ENCODE measurements at regions not wholly inside any gene's neighbourhood (a gene's known extent, or its start where the extent isn't known, plus 50 kb on each side); places are given as distances from the start of the nearest gene placed in this dataset.

- in situ Hi-C loops (cut with HindIII; ENCODE audit: low pct_unique_long_range_greater_than_20kb, low sequenced_read_pairs) = no loop called here
- TF ChIP-seq JUND (IDR thresholded peaks at IDR 0.05; ENCODE audit: low read depth) = no peak
- DNase-seq (ENCODE audit: low read depth in 1 of 2, low spot score in 1 of 2) = no peak
Measured at GRCh38 chr15:38695249-38696108, 130.9 kb upstream of the RASGRP1 start.

- in situ Hi-C loops (cut with HindIII; ENCODE audit: low pct_unique_long_range_greater_than_20kb, low sequenced_read_pairs) = no loop called here
- no peak for TF ChIP-seq JUND (IDR thresholded peaks at IDR 0.05; ENCODE audit: low read depth)
- DNase-seq (ENCODE audit: low read depth in 1 of 2, low spot score in 1 of 2) = no peak
Measured at GRCh38 chr15:38696109-38696727, 131.6 kb upstream of the RASGRP1 start.

- DNase-seq (ENCODE audit: low read depth in 1 of 2, low spot score in 1 of 2) = no peak
- no peak for TF ChIP-seq JUND (IDR thresholded peaks at IDR 0.05; ENCODE audit: low read depth)
- in situ Hi-C loops (cut with HindIII; ENCODE audit: low pct_unique_long_range_greater_than_20kb, low sequenced_read_pairs) = no loop called here
Measured at GRCh38 chr15:38696790-38697495, 132.3 kb upstream of the RASGRP1 start.

DNA sequence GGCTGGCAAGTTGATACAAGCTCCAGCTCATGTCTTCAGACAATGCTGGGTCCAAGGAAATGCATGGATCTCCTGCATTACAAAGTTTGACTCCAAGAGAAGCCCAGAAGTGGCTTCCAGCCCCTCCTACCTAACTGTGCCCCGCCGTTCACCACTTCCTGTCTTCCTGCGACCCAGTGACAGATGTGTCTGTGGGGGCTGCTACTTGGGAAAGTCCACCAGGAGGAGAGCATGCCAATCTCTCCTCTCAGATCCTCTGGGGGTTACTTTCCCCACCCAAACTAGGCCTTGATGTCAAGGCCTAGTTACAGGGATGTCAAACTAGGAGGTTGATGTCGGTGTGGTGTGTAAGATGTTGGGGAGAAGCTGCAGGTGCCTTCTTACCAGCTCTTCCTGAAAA is 133.6 kb upstream of the RASGRP1 start:
- no peak for DNase-seq (ENCODE audit: low read depth in 1 of 2, low spot score in 1 of 2)
- in situ Hi-C loops (cut with HindIII; ENCODE audit: low pct_unique_long_range_greater_than_20kb, low sequenced_read_pairs) = no loop called here
- TF ChIP-seq JUND (IDR thresholded peaks at IDR 0.05; ENCODE audit: low read depth) = no peak

DNA sequence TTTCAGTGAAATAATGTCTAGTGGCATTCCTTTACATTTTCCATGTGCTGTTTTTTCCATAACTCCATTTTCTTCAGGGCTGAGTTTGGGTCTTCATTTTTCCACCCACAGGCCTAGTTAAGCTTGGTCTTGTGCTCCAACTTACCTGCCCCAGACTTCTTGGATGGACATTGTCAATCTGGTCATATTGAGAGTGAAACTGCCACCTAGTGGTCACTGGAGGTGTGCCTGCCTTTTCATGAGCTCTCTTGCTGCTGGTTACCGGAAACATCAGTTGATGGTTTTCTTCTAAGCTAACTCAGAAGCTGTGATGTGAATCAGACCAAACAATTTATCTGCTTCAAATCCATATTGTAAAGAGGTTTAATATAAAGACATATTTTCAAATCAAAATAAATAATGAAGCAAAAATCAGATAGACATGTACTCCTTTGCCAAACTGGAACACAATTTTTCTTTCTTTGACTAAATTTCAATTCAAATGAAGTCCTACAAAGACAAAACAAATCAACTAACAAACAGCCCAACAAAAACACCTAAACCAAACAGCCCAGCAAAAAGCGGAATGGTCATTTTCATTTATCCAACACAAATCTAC is 135.1 kb upstream of the RASGRP1 start:
- DNase-seq (ENCODE audit: low read depth in 1 of 2, low spot score in 1 of 2) = peak; percentile 62 to 86

DNA sequence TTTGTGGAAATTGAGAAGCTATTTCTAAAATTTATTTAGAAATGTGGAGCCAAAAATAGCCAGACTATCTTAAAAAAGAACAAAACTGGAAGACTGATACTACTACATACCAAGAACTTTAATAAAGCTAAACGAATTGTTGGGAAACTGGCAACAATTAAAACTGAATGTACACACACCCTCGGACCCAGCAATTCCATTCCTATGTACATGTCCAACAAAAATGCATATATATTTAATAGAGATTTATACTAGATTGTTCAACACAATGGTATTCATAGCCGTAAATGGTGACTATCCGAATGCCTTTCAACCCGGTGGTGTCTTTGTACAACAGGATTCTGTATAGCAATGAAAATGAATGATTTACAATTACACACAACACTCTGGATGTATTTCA is 136.5 kb upstream of the RASGRP1 start:
- DNase-seq (ENCODE audit: low read depth in 1 of 2, low spot score in 1 of 2) = no peak
- in situ Hi-C loops (cut with HindIII; ENCODE audit: low pct_unique_long_range_greater_than_20kb, low sequenced_read_pairs) = no loop called here
- TF ChIP-seq JUND (IDR thresholded peaks at IDR 0.05; ENCODE audit: low read depth) = no peak

More for the DNA sequence above, 135.1 kb upstream of the RASGRP1 start:
- no peak for TF ChIP-seq JUND (IDR thresholded peaks at IDR 0.05; ENCODE audit: low read depth)
- in situ Hi-C loops (cut with HindIII; ENCODE audit: low pct_unique_long_range_greater_than_20kb, low sequenced_read_pairs) = no loop called here

GRCh38 chr15:38702178-38702912 is 137.7 kb upstream of the RASGRP1 start:
- in situ Hi-C loops (cut with HindIII; ENCODE audit: low pct_unique_long_range_greater_than_20kb, low sequenced_read_pairs) = no loop called here
- peak in 1 of 2 experiments; percentile 86 for DNase-seq (ENCODE audit: low read depth in 1 of 2, low spot score in 1 of 2)
- no peak for TF ChIP-seq JUND (IDR thresholded peaks at IDR 0.05; ENCODE audit: low read depth)

- TF ChIP-seq JUND (IDR thresholded peaks at IDR 0.05; ENCODE audit: low read depth) = no peak
- no peak for DNase-seq (ENCODE audit: low read depth in 1 of 2, low spot score in 1 of 2)
- in situ Hi-C loops (cut with HindIII; ENCODE audit: low pct_unique_long_range_greater_than_20kb, low sequenced_read_pairs) = no loop called here
Measured at GRCh38 chr15:38705436-38706219, 141.0 kb upstream of the RASGRP1 start.

- no peak for DNase-seq (ENCODE audit: low read depth in 1 of 2, low spot score in 1 of 2)
- TF ChIP-seq JUND (IDR thresholded peaks at IDR 0.05; ENCODE audit: low read depth) = no peak
- in situ Hi-C loops (cut with HindIII; ENCODE audit: low pct_unique_long_range_greater_than_20kb, low sequenced_read_pairs) = no loop called here
Measured at GRCh38 chr15:38706956-38707355, 142.3 kb upstream of the RASGRP1 start.

DNA sequence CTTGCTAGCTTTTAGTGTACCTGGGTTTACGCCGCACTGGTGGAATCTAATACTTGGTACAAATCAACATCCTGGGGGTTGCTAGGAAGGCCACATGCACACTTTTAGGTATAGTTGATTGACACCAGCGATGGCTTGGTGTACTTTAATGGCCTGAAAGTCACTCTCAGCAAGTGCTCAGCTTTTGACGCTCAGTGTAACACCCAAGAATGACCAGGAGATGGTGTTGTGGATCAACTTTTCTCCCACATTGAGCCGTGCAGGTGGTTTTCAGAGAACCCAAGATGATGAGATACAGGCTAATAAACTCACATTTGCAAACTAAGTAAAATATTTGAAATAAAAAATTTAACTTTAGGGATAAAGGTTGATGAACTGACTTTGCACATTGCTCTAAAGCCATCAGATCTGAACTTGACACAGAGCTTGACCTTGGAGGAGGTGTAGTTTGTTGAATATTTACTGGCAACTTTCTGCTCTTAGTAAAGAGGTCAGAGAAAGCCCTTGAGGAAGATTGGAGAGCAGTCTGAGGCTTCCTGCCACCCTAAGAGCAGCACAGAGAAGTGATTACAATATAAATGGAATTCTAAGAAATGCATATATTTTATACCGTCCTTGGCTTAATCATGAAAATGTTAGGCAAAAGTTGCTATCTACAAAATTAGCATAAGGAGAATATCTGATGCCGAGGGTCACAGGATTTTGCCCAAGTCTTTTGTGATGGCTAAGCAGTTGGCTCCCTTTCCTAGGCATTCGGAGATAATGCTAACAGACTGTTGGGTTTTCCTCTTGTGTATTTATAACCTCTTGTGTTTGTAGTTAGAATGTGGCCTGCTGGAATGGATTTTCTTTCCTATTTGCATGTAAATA is 143.4 kb upstream of the RASGRP1 start:
- in situ Hi-C loops (cut with HindIII; ENCODE audit: low pct_unique_long_range_greater_than_20kb, low sequenced_read_pairs) = no loop called here
- DNase-seq (ENCODE audit: low read depth in 1 of 2, low spot score in 1 of 2) = peak; percentile 42 to 83
- TF ChIP-seq JUND (IDR thresholded peaks at IDR 0.05; ENCODE audit: low read depth) = no peak
